ENCODE measurements at regions not wholly inside any gene's neighbourhood (a gene's known extent, or its start where the extent isn't known, plus 50 kb on each side); places are given as distances from the start of the nearest gene placed in this dataset.

DNA sequence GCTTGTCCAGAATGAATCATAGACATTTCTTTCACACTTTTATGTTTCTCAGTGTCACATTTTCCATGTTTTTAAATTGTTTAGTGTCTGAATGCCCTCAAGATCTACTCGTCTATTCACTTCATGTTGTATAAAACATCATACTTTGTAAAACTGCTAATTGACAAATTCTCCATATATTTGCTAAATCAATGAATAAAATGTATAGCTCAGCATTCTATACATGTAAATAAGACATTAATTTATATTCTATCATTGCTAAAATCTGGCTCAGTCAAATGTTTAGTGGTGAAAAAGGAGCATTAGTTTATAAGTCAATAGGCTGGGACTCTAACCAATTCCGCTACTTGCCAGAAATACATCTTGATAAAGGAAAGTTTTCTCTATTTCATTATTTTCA lies 379.6 kb downstream of the NAF1 start:
- peaks cover 7% of the 10 kb centered on the region for H3K9me3 Mint-ChIP-seq

DNA sequence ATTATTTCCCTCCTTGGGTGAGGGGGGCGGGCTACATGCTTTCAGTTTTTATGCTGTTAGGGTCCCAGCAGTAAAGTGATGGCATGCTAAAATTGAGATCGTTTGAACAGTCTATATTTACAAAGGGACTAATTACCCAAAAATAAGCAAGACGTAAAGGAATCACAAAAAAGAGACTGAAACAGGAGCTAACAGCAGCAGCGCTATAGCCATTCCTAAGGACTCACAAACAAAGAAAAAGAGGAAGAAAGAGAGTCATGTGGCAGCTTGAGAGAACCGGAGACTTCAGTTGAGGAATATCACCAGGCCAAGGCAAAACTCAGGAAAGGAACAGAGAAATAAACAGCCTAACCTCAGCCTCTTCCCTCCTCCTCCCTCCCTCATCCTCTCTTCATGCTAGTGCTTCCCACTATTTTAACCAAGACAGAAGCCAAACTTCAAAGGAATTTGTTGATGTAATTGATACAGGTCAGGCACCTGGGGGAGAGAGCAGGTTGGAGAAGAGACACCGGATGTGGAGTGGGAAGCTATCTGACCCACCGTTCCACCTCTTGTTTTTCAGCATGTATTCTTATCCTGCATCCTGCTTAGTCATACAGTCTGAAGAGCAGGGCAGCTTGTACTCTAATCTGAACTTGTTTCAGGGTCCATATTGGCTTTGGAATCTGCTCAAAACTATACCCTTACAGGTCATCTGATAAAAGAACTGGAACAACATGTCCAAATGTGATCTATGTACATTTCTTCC lies 383.7 kb downstream of the NAF1 start:
- ChIA-PET POLR2A (no interaction called here), CTCF (no interaction called here)
- ATAC-seq (ENCODE audit: poor library complexity) (no peak), DNase-seq (no peak)
- H3K27me3 Mint-ChIP-seq, result no peaks in the 10 kb centered on the region
- peaks cover 5% of the 10 kb centered on the region for H3K9me3 Mint-ChIP-seq
- no peaks in the 10 kb centered on the region for H3K36me3 Mint-ChIP-seq (ENCODE audit: low read depth)
- H3K4me1 ChIP-seq (ENCODE audit: insufficient read depth, low read length), result no peaks in the 10 kb centered on the region
- no peak overlapping the region for H3K4me3 Mint-ChIP-seq
- TF ChIP-seq, protein P1, sequence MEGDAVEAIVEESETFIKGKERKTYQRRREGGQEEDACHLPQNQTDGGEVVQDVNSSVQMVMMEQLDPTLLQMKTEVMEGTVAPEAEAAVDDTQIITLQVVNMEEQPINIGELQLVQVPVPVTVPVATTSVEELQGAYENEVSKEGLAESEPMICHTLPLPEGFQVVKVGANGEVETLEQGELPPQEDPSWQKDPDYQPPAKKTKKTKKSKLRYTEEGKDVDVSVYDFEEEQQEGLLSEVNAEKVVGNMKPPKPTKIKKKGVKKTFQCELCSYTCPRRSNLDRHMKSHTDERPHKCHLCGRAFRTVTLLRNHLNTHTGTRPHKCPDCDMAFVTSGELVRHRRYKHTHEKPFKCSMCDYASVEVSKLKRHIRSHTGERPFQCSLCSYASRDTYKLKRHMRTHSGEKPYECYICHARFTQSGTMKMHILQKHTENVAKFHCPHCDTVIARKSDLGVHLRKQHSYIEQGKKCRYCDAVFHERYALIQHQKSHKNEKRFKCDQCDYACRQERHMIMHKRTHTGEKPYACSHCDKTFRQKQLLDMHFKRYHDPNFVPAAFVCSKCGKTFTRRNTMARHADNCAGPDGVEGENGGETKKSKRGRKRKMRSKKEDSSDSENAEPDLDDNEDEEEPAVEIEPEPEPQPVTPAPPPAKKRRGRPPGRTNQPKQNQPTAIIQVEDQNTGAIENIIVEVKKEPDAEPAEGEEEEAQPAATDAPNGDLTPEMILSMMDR (IDR thresholded peaks at IDR 0.05), result no peak
- H3K27ac Mint-ChIP-seq, result no peak overlapping the region
- no peaks in the 10 kb centered on the region for H3K4me1 Mint-ChIP-seq (ENCODE audit: low read depth)
- H3K27ac ChIP-seq (ENCODE audit: low read depth in 1 of 2, low read length in 2 of 2), result no peak overlapping the region
- no peaks in the 10 kb centered on the region for H3K9me3 ChIP-seq (ENCODE audit: control insufficient read depth in 1 of 2, insufficient read depth in 1 of 2, low read length in 2 of 2)
- H3K27me3 ChIP-seq (ENCODE audit: control insufficient read depth in 1 of 2, insufficient read depth in 2 of 2, low read length in 2 of 2), result no peaks in the 10 kb centered on the region
- no peak overlapping the region for H3K4me3 ChIP-seq (ENCODE audit: low read length)
- no peaks in the 10 kb centered on the region for H3K36me3 ChIP-seq (ENCODE audit: insufficient read depth, low read length)
- intact Hi-C loops (cut with DNase I, micrococcal nuclease), result no loop called here

More for the DNA sequence above, 379.6 kb downstream of the NAF1 start:
- H3K27me3 ChIP-seq (ENCODE audit: control insufficient read depth in 1 of 2, insufficient read depth in 2 of 2, low read length in 2 of 2), result no peaks in the 10 kb centered on the region
- Mint-ChIP-seq H3K27ac (no peak overlapping the region), H3K4me1 (ENCODE audit: low read depth) (no peaks in the 10 kb centered on the region), H3K36me3 (ENCODE audit: low read depth) (no peaks in the 10 kb centered on the region), H3K27me3 (no peaks in the 10 kb centered on the region), H3K4me3 (no peak overlapping the region)
- ChIA-PET CTCF (no interaction called here), POLR2A (no interaction called here)
- TF ChIP-seq, protein P1 (IDR thresholded peaks at IDR 0.05), result no peak
- no peak for DNase-seq
- intact Hi-C loops (cut with DNase I, micrococcal nuclease), result no loop called here
- no peak overlapping the region for H3K4me3 ChIP-seq (ENCODE audit: low read length)
- H3K36me3 ChIP-seq (ENCODE audit: insufficient read depth, low read length), result no peaks in the 10 kb centered on the region
- H3K9me3 ChIP-seq (ENCODE audit: control insufficient read depth in 1 of 2, insufficient read depth in 1 of 2, low read length in 2 of 2), result no peaks in the 10 kb centered on the region
- no peaks in the 10 kb centered on the region for H3K4me1 ChIP-seq (ENCODE audit: insufficient read depth, low read length)
- H3K27ac ChIP-seq (ENCODE audit: low read depth in 1 of 2, low read length in 2 of 2), result no peak overlapping the region
- ATAC-seq (ENCODE audit: poor library complexity), result no peak

DNA sequence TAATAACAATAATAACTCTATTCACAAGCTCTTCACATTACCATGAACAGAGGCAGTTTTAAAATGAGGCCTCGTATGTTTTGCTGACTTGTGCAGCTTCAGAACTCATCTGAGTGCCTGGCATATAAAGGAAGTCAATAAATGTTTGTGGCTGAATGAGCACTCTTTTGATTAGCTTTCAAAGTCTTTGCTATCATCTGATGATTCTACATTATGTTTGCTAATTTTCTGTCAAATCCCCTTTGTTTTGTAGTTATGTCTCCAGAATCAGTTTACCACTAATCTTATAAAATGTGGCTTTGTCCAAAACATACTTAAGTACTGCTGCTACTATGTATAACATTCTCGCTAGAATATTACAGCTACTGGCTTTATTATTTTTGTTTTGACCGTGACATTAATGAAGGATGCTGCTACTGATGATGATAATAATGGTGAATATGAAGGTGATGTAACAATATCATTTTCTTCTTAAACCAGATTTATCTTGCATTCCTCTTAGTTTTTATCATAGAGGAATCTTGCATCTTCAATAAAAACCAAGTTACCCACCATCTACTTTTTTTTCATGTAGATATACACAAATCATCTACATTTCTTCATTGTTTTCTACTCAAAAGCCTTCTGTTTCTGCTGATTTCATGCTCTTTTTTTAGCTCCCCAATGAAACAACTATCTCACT lies 384.5 kb downstream of the NAF1 start:
- Mint-ChIP-seq H3K36me3 (ENCODE audit: low read depth) (no peaks in the 10 kb centered on the region), H3K9me3 (peaks cover 5% of the 10 kb centered on the region), H3K4me3 (no peak overlapping the region), H3K27me3 (no peaks in the 10 kb centered on the region), H3K4me1 (ENCODE audit: low read depth) (no peaks in the 10 kb centered on the region), H3K27ac (no peak overlapping the region)
- POLR2A ChIA-PET, result interaction anchor here (0.5 kb wide), 1 partner anchor 59 kb away, joined by 3 read pairs; no protein-coding TSS in a partner anchor
- TF ChIP-seq, protein P1 (IDR thresholded peaks at IDR 0.05), result no peak
- Histone ChIP-seq H3K27me3 (ENCODE audit: control insufficient read depth in 1 of 2, insufficient read depth in 2 of 2, low read length in 2 of 2) (no peaks in the 10 kb centered on the region), H3K4me3 (ENCODE audit: low read length) (no peak overlapping the region), H3K27ac (ENCODE audit: low read depth in 1 of 2, low read length in 2 of 2) (no peak overlapping the region), H3K36me3 (ENCODE audit: insufficient read depth, low read length) (no peaks in the 10 kb centered on the region), H3K9me3 (ENCODE audit: control insufficient read depth in 1 of 2, insufficient read depth in 1 of 2, low read length in 2 of 2) (no peaks in the 10 kb centered on the region), H3K4me1 (ENCODE audit: insufficient read depth, low read length) (no peaks in the 10 kb centered on the region)
- DNase-seq (no peak), ATAC-seq (ENCODE audit: poor library complexity) (no peak)
- CTCF ChIA-PET, result no interaction called here
- intact Hi-C loops (cut with DNase I, micrococcal nuclease), result no loop called here
